ENCODE measurements at regions not wholly inside any gene's neighbourhood (a gene's known extent, or its start where the extent isn't known, plus 50 kb on each side); places are given as distances from the start of the nearest gene placed in this dataset.

- TF ChIP-seq POLR2A (IDR thresholded peaks at IDR 0.05): no peak
- TF ChIP-seq, protein P1, sequence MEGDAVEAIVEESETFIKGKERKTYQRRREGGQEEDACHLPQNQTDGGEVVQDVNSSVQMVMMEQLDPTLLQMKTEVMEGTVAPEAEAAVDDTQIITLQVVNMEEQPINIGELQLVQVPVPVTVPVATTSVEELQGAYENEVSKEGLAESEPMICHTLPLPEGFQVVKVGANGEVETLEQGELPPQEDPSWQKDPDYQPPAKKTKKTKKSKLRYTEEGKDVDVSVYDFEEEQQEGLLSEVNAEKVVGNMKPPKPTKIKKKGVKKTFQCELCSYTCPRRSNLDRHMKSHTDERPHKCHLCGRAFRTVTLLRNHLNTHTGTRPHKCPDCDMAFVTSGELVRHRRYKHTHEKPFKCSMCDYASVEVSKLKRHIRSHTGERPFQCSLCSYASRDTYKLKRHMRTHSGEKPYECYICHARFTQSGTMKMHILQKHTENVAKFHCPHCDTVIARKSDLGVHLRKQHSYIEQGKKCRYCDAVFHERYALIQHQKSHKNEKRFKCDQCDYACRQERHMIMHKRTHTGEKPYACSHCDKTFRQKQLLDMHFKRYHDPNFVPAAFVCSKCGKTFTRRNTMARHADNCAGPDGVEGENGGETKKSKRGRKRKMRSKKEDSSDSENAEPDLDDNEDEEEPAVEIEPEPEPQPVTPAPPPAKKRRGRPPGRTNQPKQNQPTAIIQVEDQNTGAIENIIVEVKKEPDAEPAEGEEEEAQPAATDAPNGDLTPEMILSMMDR (IDR thresholded peaks at IDR 0.05): no peak
Observed at GRCh38 chr11:113578715-113579250, 103.6 kb upstream of the DRD2 start.

Measured in tibial nerve (tissue), 3 donors.